A549 (cell line): ENCODE measurements at regions not wholly inside any gene's neighbourhood (a gene's known extent, or its start where the extent isn't known, plus 50 kb on each side); places are given as distances from the start of the nearest gene placed in this dataset.

Experiments used
- EP300 ChIP-seq, 2 experiments: fragments of >200 bp; sonication (Bioruptor Twin); formaldehyde crosslinking; IDR thresholded peaks; 2 replicates in 1 of 2; 3 replicates in 1 of 2; pipeline ENCODE4 v1.6.1; 2016 to 2017
- FOXS1 ChIP-seq: fragments of 250-450 bp; sonication (Bioruptor Pico); IDR thresholded peaks from 2 replicates; pipeline ENCODE4 v1.5.0; 2020; ENCODE audit warnings: mild to moderate bottlenecking, moderate library complexity
- JUN ChIP-seq, 2 experiments: fragments of >200 bp; sonication (Bioruptor Twin); formaldehyde crosslinking; IDR thresholded peaks; 2 replicates in 1 of 2; 3 replicates in 1 of 2; pipeline ENCODE4 v1.6.1; 2016 to 2017
- KDM5A ChIP-seq: fragments of 200-600 bp; sonication (generic); IDR thresholded peaks from 2 replicates; pipeline ENCODE4 v1.6.1; 2016; ENCODE audit warnings: antibody characterized with exemption, mild to moderate bottlenecking
- MAX ChIP-seq: IDR thresholded peaks from 2 replicates; pipeline ENCODE4 v1.6.1; 2012
- NR3C1 ChIP-seq: fragments of >200 bp; sonication (Bioruptor Twin); formaldehyde crosslinking; IDR thresholded peaks from 3 replicates; pipeline ENCODE4 v1.6.1; 2017
- PBX3 ChIP-seq: IDR thresholded peaks from 2 replicates; pipeline ENCODE4 v1.6.1; 2012
- POLR2A ChIP-seq: IDR thresholded peaks from 2 replicates; pipeline ENCODE4 v1.6.1; 2012; ENCODE audit warnings: mild to moderate bottlenecking, low read length
- SREBF2 ChIP-seq: fragments of 450-650 bp; IDR thresholded peaks from 2 replicates; pipeline ENCODE4 v1.6.1; 2014; ENCODE audit warnings: mild to moderate bottlenecking, moderate library complexity
- TF ChIP-seq, protein P1 (sequence below): fragments of >200 bp; sonication (Bioruptor Twin); formaldehyde crosslinking; IDR thresholded peaks from 3 replicates; pipeline ENCODE4 v1.5.1; 2016
- TF ChIP-seq, protein P2 (sequence below): fragments of 250-450 bp; sonication (Bioruptor Pico); IDR thresholded peaks from 2 replicates; pipeline ENCODE4 v1.5.0; 2020; ENCODE audit warnings: low read depth, mild to moderate bottlenecking, moderate library complexity

GRCh38 chr20:40869218-40870147 is 159.1 kb upstream of the TOP1 start:
- no peak for TF ChIP-seq FOXS1 (CRISPR knock-in tag)
- TF ChIP-seq JUN (IDR thresholded peaks at IDR 0.05): no peak
- TF ChIP-seq PBX3: no peak
- TF ChIP-seq, protein P1, sequence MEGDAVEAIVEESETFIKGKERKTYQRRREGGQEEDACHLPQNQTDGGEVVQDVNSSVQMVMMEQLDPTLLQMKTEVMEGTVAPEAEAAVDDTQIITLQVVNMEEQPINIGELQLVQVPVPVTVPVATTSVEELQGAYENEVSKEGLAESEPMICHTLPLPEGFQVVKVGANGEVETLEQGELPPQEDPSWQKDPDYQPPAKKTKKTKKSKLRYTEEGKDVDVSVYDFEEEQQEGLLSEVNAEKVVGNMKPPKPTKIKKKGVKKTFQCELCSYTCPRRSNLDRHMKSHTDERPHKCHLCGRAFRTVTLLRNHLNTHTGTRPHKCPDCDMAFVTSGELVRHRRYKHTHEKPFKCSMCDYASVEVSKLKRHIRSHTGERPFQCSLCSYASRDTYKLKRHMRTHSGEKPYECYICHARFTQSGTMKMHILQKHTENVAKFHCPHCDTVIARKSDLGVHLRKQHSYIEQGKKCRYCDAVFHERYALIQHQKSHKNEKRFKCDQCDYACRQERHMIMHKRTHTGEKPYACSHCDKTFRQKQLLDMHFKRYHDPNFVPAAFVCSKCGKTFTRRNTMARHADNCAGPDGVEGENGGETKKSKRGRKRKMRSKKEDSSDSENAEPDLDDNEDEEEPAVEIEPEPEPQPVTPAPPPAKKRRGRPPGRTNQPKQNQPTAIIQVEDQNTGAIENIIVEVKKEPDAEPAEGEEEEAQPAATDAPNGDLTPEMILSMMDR: no peak
- TF ChIP-seq NR3C1: no peak
- TF ChIP-seq, protein P2, sequence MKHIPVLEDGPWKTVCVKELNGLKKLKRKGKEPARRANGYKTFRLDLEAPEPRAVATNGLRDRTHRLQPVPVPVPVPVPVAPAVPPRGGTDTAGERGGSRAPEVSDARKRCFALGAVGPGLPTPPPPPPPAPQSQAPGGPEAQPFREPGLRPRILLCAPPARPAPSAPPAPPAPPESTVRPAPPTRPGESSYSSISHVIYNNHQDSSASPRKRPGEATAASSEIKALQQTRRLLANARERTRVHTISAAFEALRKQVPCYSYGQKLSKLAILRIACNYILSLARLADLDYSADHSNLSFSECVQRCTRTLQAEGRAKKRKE (CRISPR knock-in tag): no peak
- no peak for TF ChIP-seq KDM5A
- no peak for TF ChIP-seq SREBF2
- TF ChIP-seq POLR2A: no peak
- TF ChIP-seq MAX: no peak
- TF ChIP-seq EP300 (IDR thresholded peaks at IDR 0.05): no peak
